ENCODE measurements at regions not wholly inside any gene's neighbourhood (a gene's known extent, or its start where the extent isn't known, plus 50 kb on each side); places are given as distances from the start of the nearest gene placed in this dataset.

- no peak for TF ChIP-seq CTCF (IDR thresholded peaks at IDR 0.05; ENCODE audit: extremely low read depth, insufficient read depth, missing control alignments)
- no peak for DNase-seq (ENCODE audit: low spot score)
- in situ Hi-C loops (cut with MboI; ENCODE audit: low pct_unique_long_range_greater_than_20kb, low sequenced_read_pairs, unreplicated experiment), result no loop called here
These were observed 176.5 kb upstream of the SALL3 start for GRCh38 chr18:78803104-78803503.

DNA sequence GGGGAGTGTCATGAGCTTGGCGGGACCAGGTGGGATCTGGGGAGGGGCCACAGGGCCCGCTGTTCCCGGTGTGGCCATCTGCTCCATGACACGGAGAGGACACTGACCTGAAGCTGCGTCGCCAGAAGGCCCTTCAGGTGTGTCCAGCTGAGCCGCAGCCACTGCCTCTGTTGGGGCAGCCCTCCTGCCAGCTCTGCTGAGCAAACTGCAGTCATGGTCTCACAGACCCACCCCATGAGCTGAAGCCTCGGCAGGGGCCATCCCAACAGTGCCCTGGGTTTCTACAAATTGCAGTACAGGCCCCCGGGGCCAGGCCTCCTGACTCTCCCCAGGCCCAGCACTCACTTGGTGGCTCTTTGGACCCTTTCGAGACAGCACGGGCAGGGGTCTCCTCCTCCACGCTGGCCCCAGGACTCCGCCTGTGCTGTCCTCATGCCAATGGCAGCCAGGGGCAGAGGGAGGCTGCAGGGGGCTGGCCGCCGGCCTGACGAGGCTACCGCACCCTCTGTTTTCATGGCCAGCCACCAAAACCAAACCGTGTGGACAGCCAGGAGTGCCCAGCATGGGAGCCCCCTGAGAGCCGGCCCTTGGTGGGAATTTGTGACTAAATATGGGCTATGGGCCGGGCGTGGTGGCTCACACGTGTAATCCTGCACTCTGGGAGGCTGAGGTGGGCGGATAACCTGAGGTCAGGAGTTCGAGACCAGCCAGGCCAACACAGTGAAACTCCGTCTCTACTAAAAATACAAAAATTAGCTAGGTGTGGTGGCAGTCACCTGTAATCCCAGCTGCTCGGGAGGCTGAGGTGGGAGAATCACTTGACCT lies 175.2 kb upstream of the SALL3 start:
- TF ChIP-seq CTCF (IDR thresholded peaks at IDR 0.05; ENCODE audit: extremely low read depth, insufficient read depth, missing control alignments), result no peak
- in situ Hi-C loops (cut with MboI; ENCODE audit: low pct_unique_long_range_greater_than_20kb, low sequenced_read_pairs, unreplicated experiment), result no loop called here
- no peak for DNase-seq (ENCODE audit: low spot score)

DNA sequence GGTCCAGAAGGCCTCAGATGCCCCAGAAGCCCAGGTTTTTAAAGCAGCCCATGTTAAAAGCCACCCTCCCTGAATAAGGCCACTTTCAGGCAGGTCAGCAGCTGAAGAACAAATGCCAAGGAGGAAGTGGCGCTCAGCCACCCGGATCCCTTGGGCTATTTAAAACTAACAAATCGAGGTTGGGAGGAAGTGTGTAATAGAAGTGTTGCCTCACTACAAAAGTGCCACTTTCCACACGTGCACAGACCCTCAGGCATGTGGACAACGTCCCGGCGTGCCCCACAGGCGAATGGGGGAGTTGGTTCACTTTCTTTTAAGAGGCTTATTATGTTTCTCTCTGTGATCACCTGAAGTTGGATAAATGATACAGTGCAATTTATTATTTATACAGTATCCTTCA lies 173.8 kb upstream of the SALL3 start:
- no peak for TF ChIP-seq CTCF (IDR thresholded peaks at IDR 0.05; ENCODE audit: extremely low read depth, insufficient read depth, missing control alignments)
- DNase-seq (ENCODE audit: low spot score), result no peak
- in situ Hi-C loops (cut with MboI; ENCODE audit: low pct_unique_long_range_greater_than_20kb, low sequenced_read_pairs, unreplicated experiment), result no loop called here

GRCh38 chr18:78807668-78808067 lies 171.9 kb upstream of the SALL3 start:
- TF ChIP-seq CTCF (IDR thresholded peaks at IDR 0.05; ENCODE audit: extremely low read depth, insufficient read depth, missing control alignments), result no peak
- no peak for DNase-seq (ENCODE audit: low spot score)
- in situ Hi-C loops (cut with MboI; ENCODE audit: low pct_unique_long_range_greater_than_20kb, low sequenced_read_pairs, unreplicated experiment), result no loop called here

- in situ Hi-C loops (cut with MboI; ENCODE audit: low pct_unique_long_range_greater_than_20kb, low sequenced_read_pairs, unreplicated experiment), result no loop called here
- DNase-seq (ENCODE audit: low spot score), result no peak
- TF ChIP-seq CTCF (IDR thresholded peaks at IDR 0.05; ENCODE audit: extremely low read depth, insufficient read depth, missing control alignments), result no peak
These were observed 169.8 kb upstream of the SALL3 start for GRCh38 chr18:78809845-78810244.

DNA sequence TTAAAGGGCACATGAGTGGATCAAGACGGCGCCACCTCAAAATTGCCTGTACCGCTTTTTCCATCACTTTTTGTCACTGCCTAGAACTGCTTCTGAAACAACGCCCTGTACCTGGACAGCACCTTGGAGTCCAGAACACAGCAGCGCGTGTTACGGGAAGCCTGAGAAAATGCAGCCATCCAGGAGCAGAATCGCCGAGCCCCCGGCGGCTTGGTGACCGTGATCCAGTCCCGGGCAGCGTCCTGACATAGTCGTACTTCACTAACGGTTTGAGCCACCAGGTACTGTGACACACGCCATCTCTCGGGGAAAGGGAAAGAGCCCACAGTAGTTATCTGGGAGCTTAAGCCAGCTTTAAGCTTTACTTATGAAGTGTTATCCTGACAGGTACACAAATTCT lies 168.9 kb upstream of the SALL3 start:
- in situ Hi-C loops (cut with MboI; ENCODE audit: low pct_unique_long_range_greater_than_20kb, low sequenced_read_pairs, unreplicated experiment), result no loop called here
- DNase-seq (ENCODE audit: low spot score), result no peak
- no peak for TF ChIP-seq CTCF (IDR thresholded peaks at IDR 0.05; ENCODE audit: extremely low read depth, insufficient read depth, missing control alignments)
